ENCODE measurements at regions not wholly inside any gene's neighbourhood (a gene's known extent, or its start where the extent isn't known, plus 50 kb on each side); places are given as distances from the start of the nearest gene placed in this dataset.
"Not testable (repeated sequence)": the region's sequence is repeated elsewhere in the genome, so short reads cannot be mapped to it uniquely, and the experiment has no call there.

DNA sequence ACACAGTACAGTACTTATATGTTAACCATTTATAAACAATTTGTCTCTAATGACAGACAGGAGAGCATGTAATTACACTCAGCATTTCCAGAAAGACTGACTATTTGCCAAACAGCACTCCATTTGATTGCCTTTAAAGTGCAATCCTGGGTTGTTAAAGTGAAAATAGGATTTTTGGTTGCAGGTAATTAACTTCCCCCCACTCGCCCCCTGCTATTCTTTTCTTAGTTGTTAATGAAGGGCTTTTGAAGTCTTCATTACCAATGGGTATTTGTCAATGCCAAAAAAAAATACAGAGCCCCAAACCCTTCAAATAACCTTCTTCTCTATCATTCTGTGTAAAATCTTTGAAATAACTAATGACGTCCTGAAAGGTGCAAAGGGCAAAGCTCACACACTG is 825.6 kb downstream of the STPG2 start:
- no peak overlapping the region for H3K4me3 ChIP-seq (ENCODE audit: low read depth, low read length)
- TF ChIP-seq, protein P1, sequence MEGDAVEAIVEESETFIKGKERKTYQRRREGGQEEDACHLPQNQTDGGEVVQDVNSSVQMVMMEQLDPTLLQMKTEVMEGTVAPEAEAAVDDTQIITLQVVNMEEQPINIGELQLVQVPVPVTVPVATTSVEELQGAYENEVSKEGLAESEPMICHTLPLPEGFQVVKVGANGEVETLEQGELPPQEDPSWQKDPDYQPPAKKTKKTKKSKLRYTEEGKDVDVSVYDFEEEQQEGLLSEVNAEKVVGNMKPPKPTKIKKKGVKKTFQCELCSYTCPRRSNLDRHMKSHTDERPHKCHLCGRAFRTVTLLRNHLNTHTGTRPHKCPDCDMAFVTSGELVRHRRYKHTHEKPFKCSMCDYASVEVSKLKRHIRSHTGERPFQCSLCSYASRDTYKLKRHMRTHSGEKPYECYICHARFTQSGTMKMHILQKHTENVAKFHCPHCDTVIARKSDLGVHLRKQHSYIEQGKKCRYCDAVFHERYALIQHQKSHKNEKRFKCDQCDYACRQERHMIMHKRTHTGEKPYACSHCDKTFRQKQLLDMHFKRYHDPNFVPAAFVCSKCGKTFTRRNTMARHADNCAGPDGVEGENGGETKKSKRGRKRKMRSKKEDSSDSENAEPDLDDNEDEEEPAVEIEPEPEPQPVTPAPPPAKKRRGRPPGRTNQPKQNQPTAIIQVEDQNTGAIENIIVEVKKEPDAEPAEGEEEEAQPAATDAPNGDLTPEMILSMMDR (IDR thresholded peaks at IDR 0.05; ENCODE audit: borderline replicate concordance, insufficient read depth, low read depth, low read length): no peak

DNA sequence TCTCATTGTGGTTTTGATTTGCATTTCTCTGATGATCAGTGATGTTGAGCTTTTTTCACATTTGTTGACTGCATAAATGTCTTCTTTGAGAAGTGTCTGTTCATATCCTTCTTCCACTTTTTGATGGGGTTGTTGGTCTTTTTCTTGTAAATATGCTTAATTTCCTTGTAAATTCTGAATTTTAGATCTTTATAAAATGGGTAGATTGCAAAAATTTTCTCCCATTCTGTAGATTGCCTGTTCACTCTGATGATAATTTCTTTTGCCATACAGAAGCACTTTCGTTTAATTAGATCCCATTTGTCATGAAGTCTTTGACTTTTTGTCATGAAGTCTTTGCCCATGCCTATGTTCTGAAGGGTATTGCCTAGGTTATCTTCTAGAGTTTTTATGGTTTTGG is 817.5 kb downstream of the STPG2 start:
- H3K4me3 ChIP-seq (ENCODE audit: low read depth, low read length): not testable (repeated sequence)

DNA sequence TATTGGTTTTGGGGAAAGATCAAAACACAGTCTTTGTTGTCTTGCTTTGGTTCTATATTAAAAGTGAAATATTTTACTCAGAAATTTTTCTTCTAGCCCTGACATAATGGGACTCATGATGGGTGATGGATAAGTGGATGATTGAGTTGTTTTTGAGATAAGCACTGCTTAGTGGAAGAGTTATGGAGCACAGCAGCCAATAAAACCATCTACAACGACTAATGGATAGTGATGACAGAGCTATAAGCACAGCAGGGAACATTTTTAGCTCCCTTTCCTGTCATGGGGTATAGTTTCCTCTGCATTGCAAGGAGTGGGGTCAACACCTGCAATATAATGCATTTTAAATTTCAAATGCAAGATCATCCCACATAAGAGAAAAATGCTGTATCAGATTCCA is 812.4 kb downstream of the STPG2 start:
- no peak overlapping the region for H3K4me3 ChIP-seq (ENCODE audit: low read depth, low read length)
- TF ChIP-seq, protein P1 (IDR thresholded peaks at IDR 0.05; ENCODE audit: borderline replicate concordance, insufficient read depth, low read depth, low read length): no peak

DNA sequence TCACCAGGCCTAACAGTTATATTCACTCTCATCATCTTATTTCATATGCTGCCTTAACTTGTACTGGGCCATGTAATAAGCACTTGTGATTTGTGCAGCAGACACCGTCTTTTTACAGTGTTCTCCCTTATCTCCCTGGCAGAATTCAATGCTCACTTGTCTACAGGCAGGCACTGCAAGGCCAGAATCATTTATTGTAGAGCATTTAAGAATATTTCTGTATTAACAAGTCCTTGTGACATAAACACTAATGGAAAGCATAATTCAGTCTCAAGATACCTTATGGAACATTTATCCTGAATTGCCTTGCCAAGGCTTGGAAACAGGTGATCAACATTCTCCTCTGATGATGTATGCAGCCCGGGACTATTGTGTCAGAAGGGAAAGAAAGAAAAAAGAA is 808.9 kb downstream of the STPG2 start:
- TF ChIP-seq, protein P1 (IDR thresholded peaks at IDR 0.05; ENCODE audit: borderline replicate concordance, insufficient read depth, low read depth, low read length): no peak
- no peak overlapping the region for H3K4me3 ChIP-seq (ENCODE audit: low read depth, low read length)

DNA sequence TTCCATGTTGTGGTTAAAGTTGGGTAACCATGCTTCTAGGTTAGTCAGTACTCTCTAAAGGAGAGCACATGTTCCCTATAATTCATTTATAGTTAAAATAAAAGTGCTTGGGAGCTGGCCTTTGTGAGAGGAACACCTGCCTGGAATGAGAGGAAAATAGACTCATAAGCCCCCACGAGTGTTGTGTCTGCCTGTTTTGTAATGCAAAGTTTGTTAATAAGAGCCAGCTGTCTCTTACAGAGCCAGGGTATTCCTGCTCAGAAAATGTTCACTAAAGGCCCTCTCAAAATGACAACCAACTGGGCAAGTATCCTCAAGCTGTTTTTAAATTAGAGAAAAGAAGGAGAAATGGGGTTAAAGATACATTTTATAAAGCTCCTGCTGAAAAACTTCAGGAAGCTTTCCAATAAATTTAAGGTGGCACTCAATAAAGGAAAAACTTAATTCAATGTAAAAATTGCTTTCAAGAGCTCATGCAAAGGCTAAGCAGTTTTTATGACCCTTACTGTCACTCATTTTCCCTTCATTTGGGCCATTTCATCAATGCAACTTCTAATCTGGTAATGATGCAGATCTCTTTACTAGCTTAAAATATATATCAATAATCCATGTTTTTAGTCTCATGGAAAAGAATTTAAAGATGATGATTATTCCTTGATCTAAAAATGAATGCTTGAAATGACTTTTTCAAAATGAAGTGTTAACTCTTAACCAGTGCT is 793.6 kb downstream of the STPG2 start:
- H3K4me3 ChIP-seq (ENCODE audit: low read depth, low read length): no peak overlapping the region
- TF ChIP-seq, protein P1 (IDR thresholded peaks at IDR 0.05; ENCODE audit: borderline replicate concordance, insufficient read depth, low read depth, low read length): no peak

DNA sequence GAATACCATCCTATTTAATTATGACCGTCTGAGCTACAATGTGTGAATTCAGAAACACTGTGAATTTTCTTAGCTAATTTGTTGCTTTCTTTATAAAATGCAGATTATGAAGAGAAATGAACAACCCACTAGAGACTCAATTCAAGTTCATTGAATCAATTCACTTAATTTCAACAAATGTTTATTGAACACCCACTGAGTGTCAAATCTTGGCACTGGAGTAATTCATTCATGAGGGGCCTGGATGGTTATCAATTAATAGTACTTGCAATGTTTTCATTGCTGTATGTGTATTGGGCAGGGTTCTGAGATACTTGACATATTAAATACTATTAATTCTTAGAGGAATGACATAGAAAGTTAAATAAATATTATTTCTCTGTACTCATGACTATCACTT is 789.4 kb downstream of the STPG2 start:
- TF ChIP-seq, protein P1 (IDR thresholded peaks at IDR 0.05; ENCODE audit: borderline replicate concordance, insufficient read depth, low read depth, low read length): no peak
- H3K4me3 ChIP-seq (ENCODE audit: low read depth, low read length): no peak overlapping the region

DNA sequence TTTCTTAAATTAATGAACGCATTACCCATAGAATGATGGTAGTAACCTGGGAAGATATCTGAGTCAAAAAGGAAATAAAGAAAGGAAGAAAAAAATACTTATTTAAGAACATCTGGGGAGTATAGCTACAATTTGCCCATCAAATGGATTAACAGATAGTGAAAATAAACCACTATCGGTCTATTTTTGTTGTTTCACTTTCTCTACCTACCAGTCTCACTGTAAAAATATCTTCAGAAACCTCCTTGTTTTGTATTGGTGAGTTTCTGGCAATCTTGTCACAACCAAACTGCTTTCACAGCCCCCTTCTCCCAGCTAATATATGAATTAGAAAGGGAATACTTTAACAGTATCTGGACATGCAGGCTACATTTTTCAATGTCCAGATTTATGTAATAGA is 783.5 kb downstream of the STPG2 start:
- no peak overlapping the region for H3K4me3 ChIP-seq (ENCODE audit: low read depth, low read length)
- TF ChIP-seq, protein P1 (IDR thresholded peaks at IDR 0.05; ENCODE audit: borderline replicate concordance, insufficient read depth, low read depth, low read length): no peak
